OCI-LY7 (cell line): ENCODE measurements at regions not wholly inside any gene's neighbourhood (a gene's known extent, or its start where the extent isn't known, plus 50 kb on each side); places are given as distances from the start of the nearest gene placed in this dataset.

Source experiments
- CTCF ChIP-seq: fragments of 200-600 bp; sonication (generic); conservative IDR thresholded peaks from 2 replicates; pipeline ENCODE4 v1.5.1; 2014; ENCODE audit warnings: mild to moderate bottlenecking, antibody characterized with exemption, low read length, moderate library complexity, mixed read lengths
- EZH2phosphoT487 ChIP-seq: fragments of 200-600 bp; sonication (generic); IDR thresholded peaks from 2 replicates; pipeline ENCODE4 v1.6.1; 2018; ENCODE audit warnings: low read depth, borderline replicate concordance, mild to moderate bottlenecking, mixed run types, antibody characterized with exemption, low read length, moderate library complexity, mixed read lengths

GRCh38 chr7:26458466-26459145, 166.9 kb downstream of the SNX10 start:
- TF ChIP-seq CTCF (no peak), EZH2phosphoT487 (no peak)
